ENCODE measurements at regions not wholly inside any gene's neighbourhood (a gene's known extent, or its start where the extent isn't known, plus 50 kb on each side); places are given as distances from the start of the nearest gene placed in this dataset.

- TF ChIP-seq EZH2 (IDR thresholded peaks at IDR 0.05; ENCODE audit: insufficient read depth, poor library complexity, severe bottlenecking) (no peak), EZH2phosphoT487 (IDR thresholded peaks at IDR 0.05; ENCODE audit: insufficient read depth, low read depth) (no peak)
Observed at GRCh38 chr20:40438161-40438830, 250.7 kb downstream of the MAFB start.
